ENCODE measurements at regions not wholly inside any gene's neighbourhood (a gene's known extent, or its start where the extent isn't known, plus 50 kb on each side); places are given as distances from the start of the nearest gene placed in this dataset.

GRCh38 chr4:81595287-81595686, 123.6 kb upstream of the RASGEF1B start:
- TF ChIP-seq, protein P1, sequence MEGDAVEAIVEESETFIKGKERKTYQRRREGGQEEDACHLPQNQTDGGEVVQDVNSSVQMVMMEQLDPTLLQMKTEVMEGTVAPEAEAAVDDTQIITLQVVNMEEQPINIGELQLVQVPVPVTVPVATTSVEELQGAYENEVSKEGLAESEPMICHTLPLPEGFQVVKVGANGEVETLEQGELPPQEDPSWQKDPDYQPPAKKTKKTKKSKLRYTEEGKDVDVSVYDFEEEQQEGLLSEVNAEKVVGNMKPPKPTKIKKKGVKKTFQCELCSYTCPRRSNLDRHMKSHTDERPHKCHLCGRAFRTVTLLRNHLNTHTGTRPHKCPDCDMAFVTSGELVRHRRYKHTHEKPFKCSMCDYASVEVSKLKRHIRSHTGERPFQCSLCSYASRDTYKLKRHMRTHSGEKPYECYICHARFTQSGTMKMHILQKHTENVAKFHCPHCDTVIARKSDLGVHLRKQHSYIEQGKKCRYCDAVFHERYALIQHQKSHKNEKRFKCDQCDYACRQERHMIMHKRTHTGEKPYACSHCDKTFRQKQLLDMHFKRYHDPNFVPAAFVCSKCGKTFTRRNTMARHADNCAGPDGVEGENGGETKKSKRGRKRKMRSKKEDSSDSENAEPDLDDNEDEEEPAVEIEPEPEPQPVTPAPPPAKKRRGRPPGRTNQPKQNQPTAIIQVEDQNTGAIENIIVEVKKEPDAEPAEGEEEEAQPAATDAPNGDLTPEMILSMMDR (IDR thresholded peaks at IDR 0.05; ENCODE audit: insufficient read depth in 1 of 2, low read depth in 1 of 2, low read length in 1 of 2, severe bottlenecking in 1 of 2, unreplicated experiment in 1 of 2): no peak
- no peaks in the 10 kb centered on the region for H3K9me3 ChIP-seq
- BruUV-seq (replicated peaks): no TSS peak
- POLR2A ChIA-PET: no interaction called here
- Mint-ChIP-seq H3K4me3 (ENCODE audit: unreplicated experiment) (no peak overlapping the region), H3K27me3 (ENCODE audit: insufficient read depth, unreplicated experiment) (no peaks in the 10 kb centered on the region), H3K36me3 (ENCODE audit: insufficient read depth, unreplicated experiment) (no peaks in the 10 kb centered on the region), H3K27ac (ENCODE audit: unreplicated experiment) (no peak overlapping the region), H3K4me1 (ENCODE audit: low read depth, unreplicated experiment) (peaks cover 21% of the 10 kb centered on the region), H3K9me3 (ENCODE audit: unreplicated experiment) (peaks cover 6% of the 10 kb centered on the region)
- no peaks in the 10 kb centered on the region for H3K27me3 ChIP-seq (replicated peaks; ENCODE audit: control insufficient read depth, insufficient read depth, low read length)
- CTCF ChIA-PET: no interaction called here
- no peak for DNase-seq
- no peak overlapping the region for H3K4me3 ChIP-seq (ENCODE audit: low read depth, low read length)
- H3K4me1 ChIP-seq: peaks cover 26% of the 10 kb centered on the region
- H3K36me3 ChIP-seq (ENCODE audit: control insufficient read depth, insufficient read depth, low read length): no peaks in the 10 kb centered on the region
- intact Hi-C loops (cut with micrococcal nuclease; ENCODE audit: unreplicated experiment): no loop called here

DNA sequence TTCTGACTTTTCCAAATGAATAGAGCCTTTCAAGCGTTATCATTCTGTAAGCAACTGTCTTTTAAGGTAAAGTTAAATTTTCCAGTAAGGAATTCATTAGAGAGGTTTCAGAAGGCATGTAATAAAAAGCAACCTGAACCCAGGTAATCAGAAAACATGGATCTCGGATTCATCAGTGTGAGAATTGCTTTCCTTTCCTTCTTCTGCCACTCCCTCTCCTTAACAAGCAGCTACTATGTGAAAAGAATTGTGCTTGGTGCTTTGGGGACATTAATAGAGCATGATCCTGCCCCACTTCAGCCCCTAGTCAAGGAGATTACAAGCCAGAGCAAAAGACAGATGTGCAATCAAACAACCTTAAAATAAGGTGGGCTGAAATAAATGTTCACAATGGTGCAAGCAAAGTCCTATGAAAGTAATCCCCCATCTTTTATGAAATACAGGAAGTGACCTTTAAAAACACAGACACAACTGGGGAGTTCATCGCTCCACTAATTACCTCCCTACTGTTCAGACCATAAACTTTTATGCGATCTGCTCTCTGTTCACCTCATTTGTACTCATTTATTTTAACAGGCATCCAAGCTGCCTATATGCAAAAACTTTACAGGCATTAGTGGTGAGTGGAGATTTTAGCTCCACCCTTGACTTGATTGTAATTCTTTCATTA, 122.9 kb upstream of the RASGEF1B start:
- CTCF ChIA-PET: no interaction called here
- TF ChIP-seq, protein P1 (IDR thresholded peaks at IDR 0.05; ENCODE audit: insufficient read depth in 1 of 2, low read depth in 1 of 2, low read length in 1 of 2, severe bottlenecking in 1 of 2, unreplicated experiment in 1 of 2): no peak
- H3K27me3 Mint-ChIP-seq (ENCODE audit: insufficient read depth, unreplicated experiment): no peaks in the 10 kb centered on the region
- Histone ChIP-seq H3K4me1 (peaks cover 25% of the 10 kb centered on the region), H3K9me3 (no peaks in the 10 kb centered on the region), H3K27me3 (replicated peaks; ENCODE audit: control insufficient read depth, insufficient read depth, low read length) (no peaks in the 10 kb centered on the region), H3K36me3 (ENCODE audit: control insufficient read depth, insufficient read depth, low read length) (no peaks in the 10 kb centered on the region), H3K4me3 (ENCODE audit: low read depth, low read length) (no peak overlapping the region)
- intact Hi-C loops (cut with micrococcal nuclease; ENCODE audit: unreplicated experiment): no loop called here
- BruUV-seq (replicated peaks): no TSS peak
- DNase-seq: no peak
- no peak overlapping the region for H3K27ac Mint-ChIP-seq (ENCODE audit: unreplicated experiment)
- H3K4me1 Mint-ChIP-seq (ENCODE audit: low read depth, unreplicated experiment): peaks cover 15% of the 10 kb centered on the region
- H3K9me3 Mint-ChIP-seq (ENCODE audit: unreplicated experiment): peaks cover 6% of the 10 kb centered on the region
- no peaks in the 10 kb centered on the region for H3K36me3 Mint-ChIP-seq (ENCODE audit: insufficient read depth, unreplicated experiment)
- no peak overlapping the region for H3K4me3 Mint-ChIP-seq (ENCODE audit: unreplicated experiment)
- POLR2A ChIA-PET: no interaction called here

DNA sequence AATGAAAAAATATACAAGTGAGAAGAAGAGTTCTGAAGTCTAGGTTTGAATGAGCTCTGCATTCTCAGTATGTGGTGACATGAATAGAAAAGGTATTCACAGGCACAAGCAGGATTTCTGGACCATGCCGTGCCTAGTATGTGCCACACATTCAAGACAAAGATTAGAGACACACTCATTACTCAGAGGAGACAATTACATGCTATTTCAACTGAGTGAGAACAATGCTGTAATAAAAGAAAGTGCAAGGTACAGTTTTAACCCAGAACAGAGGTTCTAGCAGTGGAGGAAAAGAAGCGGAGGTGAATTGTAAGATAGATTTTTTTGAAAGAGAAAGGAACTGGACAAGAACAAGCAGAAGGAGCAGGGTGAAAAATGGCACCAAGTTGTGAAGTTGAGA, 121.0 kb upstream of the RASGEF1B start:
- H3K36me3 ChIP-seq (ENCODE audit: control insufficient read depth, insufficient read depth, low read length): no peaks in the 10 kb centered on the region
- POLR2A ChIA-PET: no interaction called here

More for the DNA sequence above, 121.0 kb upstream of the RASGEF1B start:
- Histone ChIP-seq H3K4me3 (ENCODE audit: low read depth, low read length) (no peak overlapping the region), H3K9me3 (no peaks in the 10 kb centered on the region), H3K27me3 (replicated peaks; ENCODE audit: control insufficient read depth, insufficient read depth, low read length) (no peaks in the 10 kb centered on the region), H3K4me1 (peaks cover 25% of the 10 kb centered on the region)
- CTCF ChIA-PET: no interaction called here
- Mint-ChIP-seq H3K27ac (ENCODE audit: unreplicated experiment) (no peak overlapping the region), H3K4me1 (ENCODE audit: low read depth, unreplicated experiment) (peaks cover 15% of the 10 kb centered on the region), H3K9me3 (ENCODE audit: unreplicated experiment) (peaks cover 6% of the 10 kb centered on the region), H3K4me3 (ENCODE audit: unreplicated experiment) (no peak overlapping the region), H3K27me3 (ENCODE audit: insufficient read depth, unreplicated experiment) (no peaks in the 10 kb centered on the region), H3K36me3 (ENCODE audit: insufficient read depth, unreplicated experiment) (no peaks in the 10 kb centered on the region)
- BruUV-seq (replicated peaks): no TSS peak
- DNase-seq: no peak
- TF ChIP-seq, protein P1 (IDR thresholded peaks at IDR 0.05; ENCODE audit: insufficient read depth in 1 of 2, low read depth in 1 of 2, low read length in 1 of 2, severe bottlenecking in 1 of 2, unreplicated experiment in 1 of 2): no peak
- intact Hi-C loops (cut with micrococcal nuclease; ENCODE audit: unreplicated experiment): no loop called here

Measured in Caco-2 (cell line).